Panc1 (cell line): ENCODE measurements at regions not wholly inside any gene's neighbourhood (a gene's known extent, or its start where the extent isn't known, plus 50 kb on each side); places are given as distances from the start of the nearest gene placed in this dataset.

Experiments used
- ATAC-seq: fragments of 200-7000 bp; cut with Tn5 transposase; 2 replicates; pipeline ENCODE4 v1.9.1; 2020; ENCODE audit warnings: mild to moderate bottlenecking, moderate library complexity
- BruUV-seq: library from RNA; stranded (reverse); fragments of 400-500 nt; replicated peaks from 2 replicates; lab custom pipeline; 2021; lab: Mats Ljungman, UMichigan
- CTCF ChIA-PET: fragments of 300-600 bp; sonication (Branson Sonifier 250); formaldehyde crosslinking; loops from one replicate; lab custom pipeline; 2022; ENCODE audit warnings: antibody characterized with exemption; lab: Charles Lee
- POLR2A ChIA-PET: fragments of 300-600 bp; sonication (Branson Sonifier 250); formaldehyde crosslinking; loops from one replicate; lab custom pipeline; 2022; ENCODE audit warnings: antibody characterized with exemption; lab: Charles Lee
- DNase-seq: peaks from one replicate; pipeline ENCODE4 v3.0.0-alpha.2; 2010; ENCODE audit warnings: low read depth, low spot score
- H3K27ac ChIP-seq: 2 replicates; pipeline ENCODE4 v1.5.1; 2011; ENCODE audit warnings: mild to moderate bottlenecking, low read length, inconsistent platforms
- H3K27me3 ChIP-seq: fragments of 200-500 bp; sonication (Bioruptor generic); 2 replicates; pipeline ENCODE4 v1.6.0; 2014; ENCODE audit warnings: low read length, inconsistent platforms; ENCODE audit not compliant: control insufficient read depth, insufficient read depth
- H3K36me3 ChIP-seq: fragments of 200-500 bp; sonication (Bioruptor generic); 2 replicates; pipeline ENCODE4 v1.5.1; 2014; ENCODE audit warnings: inconsistent platforms, mild to moderate bottlenecking, low read length, moderate library complexity; ENCODE audit not compliant: control insufficient read depth, insufficient read depth
- H3K4me1 ChIP-seq: 2 replicates; pipeline ENCODE4 v1.5.1; 2011; ENCODE audit warnings: inconsistent platforms, mild to moderate bottlenecking, low read length, moderate library complexity; ENCODE audit not compliant: control insufficient read depth, insufficient read depth
- H3K4me3 ChIP-seq, 2 experiments: 2 replicates each; pipeline ENCODE4 v1.5.1; 2011 to 2012; ENCODE audit warnings: low read depth in 2 of 2, low read length in 2 of 2, mild to moderate bottlenecking in 2 of 2, inconsistent platforms in 1 of 2, moderate library complexity in 1 of 2
- H3K9me3 ChIP-seq: fragments of 200-500 bp; sonication (Bioruptor generic); 2 replicates; pipeline ENCODE4 v1.5.1; 2014; ENCODE audit warnings: low read depth, mild to moderate bottlenecking, inconsistent platforms, low read length, moderate library complexity; ENCODE audit not compliant: control insufficient read depth, insufficient read depth
- POLR2AphosphoS5 ChIP-seq: IDR thresholded peaks from 2 replicates; pipeline ENCODE4 v1.6.1; 2012; ENCODE audit warnings: mild to moderate bottlenecking, low read depth, low read length, moderate library complexity
- SIN3A ChIP-seq: IDR thresholded peaks from 2 replicates; pipeline ENCODE4 v1.6.1; 2012; ENCODE audit warnings: low read depth, mild to moderate bottlenecking, low read length, moderate library complexity, borderline replicate concordance; ENCODE audit not compliant: insufficient read depth
- TCF7L2 ChIP-seq: IDR thresholded peaks from 2 replicates; pipeline ENCODE4 v1.6.1; 2011; ENCODE audit warnings: mild to moderate bottlenecking, low read depth, low read length, inconsistent platforms
- in situ Hi-C: cut with HindIII; loops from 2 replicates; pipeline ENCODE4 v1.10.0; 2016; ENCODE audit warnings: low sequenced_read_pairs, low pct_unique_long_range_greater_than_20kb
- intact Hi-C: fragments of 100-400 bp; cut with micrococcal nuclease; formaldehyde crosslinking; loops from one replicate; pipeline ENCODE4 v1.10.0; 2022; ENCODE audit not compliant: unreplicated experiment
- TF ChIP-seq, protein P1 (sequence below), 2 experiments: IDR thresholded peaks; 2 replicates each; pipeline ENCODE4 v1.6.1; 2011 to 2012; ENCODE audit warnings: low read depth in 2 of 2, control low read depth in 1 of 2, low read length in 1 of 2, mild to moderate bottlenecking in 1 of 2, moderate library complexity in 1 of 2; ENCODE audit not compliant: insufficient read depth in 1 of 2
- TF ChIP-seq, protein P2 (sequence below): fragments of 450-650 bp; IDR thresholded peaks from 2 replicates; pipeline ENCODE4 v1.5.1; 2017; ENCODE audit warnings: mild to moderate bottlenecking

DNA sequence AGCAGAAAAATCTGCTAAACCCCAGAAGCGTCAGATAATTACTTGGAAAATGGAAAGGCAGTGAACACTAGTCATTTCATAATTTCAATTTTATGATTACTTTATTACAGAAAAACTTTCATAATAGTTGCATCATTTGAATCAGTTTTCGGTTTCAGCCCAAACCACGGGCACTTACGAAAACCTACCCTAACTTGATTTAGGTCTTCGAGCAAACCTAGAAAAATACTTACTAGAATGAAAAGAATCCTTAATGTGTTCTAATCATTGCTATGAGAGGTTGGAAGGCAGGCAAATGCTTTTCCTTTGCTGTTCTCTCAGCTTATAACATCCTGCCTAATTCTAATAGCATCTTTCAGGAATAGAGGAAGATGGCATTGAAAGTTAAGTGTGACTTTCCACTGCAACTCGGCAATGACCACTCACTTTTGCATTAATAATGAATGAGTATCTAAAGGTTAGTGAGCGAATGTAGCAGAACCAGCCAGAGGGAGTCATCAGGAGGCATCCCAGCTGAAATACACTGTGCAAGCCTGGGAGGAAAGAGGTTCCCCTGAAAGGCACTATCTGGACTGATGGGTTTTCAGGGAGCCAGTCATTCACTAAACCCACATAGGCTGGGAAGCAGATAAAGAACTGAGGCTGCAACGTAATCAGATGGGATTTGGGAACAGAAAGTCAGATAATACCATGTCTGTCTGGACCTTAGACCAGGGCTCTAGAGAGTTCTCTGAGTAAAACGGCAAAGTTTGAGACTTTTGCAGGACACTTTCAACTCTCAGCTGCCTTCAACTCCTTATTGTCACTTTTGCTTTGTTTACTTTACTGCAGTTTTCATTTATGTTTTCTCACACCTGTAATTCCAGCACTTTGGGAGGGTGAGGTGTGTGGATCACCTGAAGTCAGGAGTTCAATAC is 520.8 kb downstream of the RNF144A start:
- no peak overlapping the region for H3K27ac ChIP-seq
- POLR2A ChIA-PET: no interaction called here
- TF ChIP-seq SIN3A (no peak), TCF7L2 (no peak), POLR2AphosphoS5 (no peak)
- TF ChIP-seq, protein P1, sequence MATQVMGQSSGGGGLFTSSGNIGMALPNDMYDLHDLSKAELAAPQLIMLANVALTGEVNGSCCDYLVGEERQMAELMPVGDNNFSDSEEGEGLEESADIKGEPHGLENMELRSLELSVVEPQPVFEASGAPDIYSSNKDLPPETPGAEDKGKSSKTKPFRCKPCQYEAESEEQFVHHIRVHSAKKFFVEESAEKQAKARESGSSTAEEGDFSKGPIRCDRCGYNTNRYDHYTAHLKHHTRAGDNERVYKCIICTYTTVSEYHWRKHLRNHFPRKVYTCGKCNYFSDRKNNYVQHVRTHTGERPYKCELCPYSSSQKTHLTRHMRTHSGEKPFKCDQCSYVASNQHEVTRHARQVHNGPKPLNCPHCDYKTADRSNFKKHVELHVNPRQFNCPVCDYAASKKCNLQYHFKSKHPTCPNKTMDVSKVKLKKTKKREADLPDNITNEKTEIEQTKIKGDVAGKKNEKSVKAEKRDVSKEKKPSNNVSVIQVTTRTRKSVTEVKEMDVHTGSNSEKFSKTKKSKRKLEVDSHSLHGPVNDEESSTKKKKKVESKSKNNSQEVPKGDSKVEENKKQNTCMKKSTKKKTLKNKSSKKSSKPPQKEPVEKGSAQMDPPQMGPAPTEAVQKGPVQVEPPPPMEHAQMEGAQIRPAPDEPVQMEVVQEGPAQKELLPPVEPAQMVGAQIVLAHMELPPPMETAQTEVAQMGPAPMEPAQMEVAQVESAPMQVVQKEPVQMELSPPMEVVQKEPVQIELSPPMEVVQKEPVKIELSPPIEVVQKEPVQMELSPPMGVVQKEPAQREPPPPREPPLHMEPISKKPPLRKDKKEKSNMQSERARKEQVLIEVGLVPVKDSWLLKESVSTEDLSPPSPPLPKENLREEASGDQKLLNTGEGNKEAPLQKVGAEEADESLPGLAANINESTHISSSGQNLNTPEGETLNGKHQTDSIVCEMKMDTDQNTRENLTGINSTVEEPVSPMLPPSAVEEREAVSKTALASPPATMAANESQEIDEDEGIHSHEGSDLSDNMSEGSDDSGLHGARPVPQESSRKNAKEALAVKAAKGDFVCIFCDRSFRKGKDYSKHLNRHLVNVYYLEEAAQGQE (IDR thresholded peaks at IDR 0.05; ENCODE audit: insufficient read depth in 1 of 2, low read depth in 2 of 2, low read length in 1 of 2): no peak
- TF ChIP-seq, protein P2, sequence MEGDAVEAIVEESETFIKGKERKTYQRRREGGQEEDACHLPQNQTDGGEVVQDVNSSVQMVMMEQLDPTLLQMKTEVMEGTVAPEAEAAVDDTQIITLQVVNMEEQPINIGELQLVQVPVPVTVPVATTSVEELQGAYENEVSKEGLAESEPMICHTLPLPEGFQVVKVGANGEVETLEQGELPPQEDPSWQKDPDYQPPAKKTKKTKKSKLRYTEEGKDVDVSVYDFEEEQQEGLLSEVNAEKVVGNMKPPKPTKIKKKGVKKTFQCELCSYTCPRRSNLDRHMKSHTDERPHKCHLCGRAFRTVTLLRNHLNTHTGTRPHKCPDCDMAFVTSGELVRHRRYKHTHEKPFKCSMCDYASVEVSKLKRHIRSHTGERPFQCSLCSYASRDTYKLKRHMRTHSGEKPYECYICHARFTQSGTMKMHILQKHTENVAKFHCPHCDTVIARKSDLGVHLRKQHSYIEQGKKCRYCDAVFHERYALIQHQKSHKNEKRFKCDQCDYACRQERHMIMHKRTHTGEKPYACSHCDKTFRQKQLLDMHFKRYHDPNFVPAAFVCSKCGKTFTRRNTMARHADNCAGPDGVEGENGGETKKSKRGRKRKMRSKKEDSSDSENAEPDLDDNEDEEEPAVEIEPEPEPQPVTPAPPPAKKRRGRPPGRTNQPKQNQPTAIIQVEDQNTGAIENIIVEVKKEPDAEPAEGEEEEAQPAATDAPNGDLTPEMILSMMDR: no peak
- H3K9me3 ChIP-seq: no peaks in the 10 kb centered on the region
- H3K4me3 ChIP-seq: no peak overlapping the region
- CTCF ChIA-PET: no interaction called here
- no peaks in the 10 kb centered on the region for H3K36me3 ChIP-seq
- ATAC-seq: no peak
- intact Hi-C loops: no loop called here
- H3K4me1 ChIP-seq: no peaks in the 10 kb centered on the region
- DNase-seq: no peak
- no TSS peak for BruUV-seq
- H3K27me3 ChIP-seq: no peaks in the 10 kb centered on the region
- in situ Hi-C loops: no loop called here

DNA sequence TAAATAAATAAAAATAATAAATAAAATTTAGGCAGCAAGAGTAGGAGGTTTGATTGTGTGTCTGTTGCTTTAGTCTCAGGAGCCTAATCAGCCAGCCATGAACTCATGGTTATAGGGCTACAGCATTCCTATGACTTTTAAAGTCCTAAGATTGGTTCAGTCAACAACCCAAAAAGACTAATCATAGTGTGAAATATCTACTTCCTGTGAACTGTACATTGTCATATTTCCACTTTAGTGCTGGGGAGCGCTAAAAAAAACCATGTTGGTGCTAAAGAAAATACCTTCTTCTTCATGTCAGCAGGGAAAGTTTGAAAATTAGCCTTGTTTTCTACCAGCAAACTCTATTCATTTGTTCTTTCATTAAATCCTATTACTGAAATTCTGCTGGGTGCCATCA is 521.6 kb downstream of the RNF144A start:
- ATAC-seq: no peak
- Histone ChIP-seq H3K9me3 (no peaks in the 10 kb centered on the region), H3K27ac (no peak overlapping the region), H3K36me3 (no peaks in the 10 kb centered on the region), H3K4me1 (no peaks in the 10 kb centered on the region), H3K27me3 (no peaks in the 10 kb centered on the region), H3K4me3 (no peak overlapping the region)
- in situ Hi-C loops (no loop called here), intact Hi-C loops (no loop called here)
- BruUV-seq: no TSS peak
- POLR2A ChIA-PET: no interaction called here
- CTCF ChIA-PET: no interaction called here
- DNase-seq: no peak
- TF ChIP-seq, protein P2: no peak
- TF ChIP-seq SIN3A: no peak
- TF ChIP-seq POLR2AphosphoS5: no peak
- TF ChIP-seq TCF7L2: no peak
- TF ChIP-seq, protein P1 (IDR thresholded peaks at IDR 0.05; ENCODE audit: insufficient read depth in 1 of 2, low read depth in 2 of 2, low read length in 1 of 2): no peak
